H9 (cell line): ENCODE measurements at regions not wholly inside any gene's neighbourhood (a gene's known extent, or its start where the extent isn't known, plus 50 kb on each side); places are given as distances from the start of the nearest gene placed in this dataset.

Experiments used
- DNase-seq: peaks from one replicate; pipeline ENCODE4 v3.0.0-alpha.2; 2017
- H2AFZ ChIP-seq: one replicate; pipeline ENCODE4 v1.6.1; 2013; ENCODE audit warnings: mild to moderate bottlenecking, low read length, control low read depth, moderate library complexity
- H2AK5ac ChIP-seq: 2 replicates; pipeline ENCODE4 v1.6.1; 2013; ENCODE audit warnings: low read length, control low read depth, mixed read lengths; ENCODE audit not compliant: insufficient read length
- H2BK120ac ChIP-seq: one replicate; pipeline ENCODE4 v1.6.1; 2013; ENCODE audit warnings: low read depth, mild to moderate bottlenecking, low read length, control low read depth, inconsistent platforms; ENCODE audit not compliant: poor library complexity, severe bottlenecking
- H2BK12ac ChIP-seq: 2 replicates; pipeline ENCODE4 v1.6.1; 2013; ENCODE audit warnings: low read length, control low read depth, mixed read lengths, low read depth; ENCODE audit not compliant: insufficient read length
- H2BK15ac ChIP-seq: 2 replicates; pipeline ENCODE4 v1.6.1; 2013; ENCODE audit warnings: low read depth, low read length, control low read depth
- H2BK20ac ChIP-seq: one replicate; pipeline ENCODE4 v1.6.1; 2013; ENCODE audit warnings: low read depth, mild to moderate bottlenecking, low read length, control low read depth, inconsistent platforms; ENCODE audit not compliant: poor library complexity, severe bottlenecking
- H2BK5ac ChIP-seq: 2 replicates; pipeline ENCODE4 v1.6.1; 2013; ENCODE audit warnings: low read length, control low read depth, mixed read lengths; ENCODE audit not compliant: insufficient read length
- H3K14ac ChIP-seq: 2 replicates; pipeline ENCODE4 v1.6.1; 2013; ENCODE audit warnings: low read length, control low read depth; ENCODE audit not compliant: insufficient read depth
- H3K18ac ChIP-seq: 2 replicates; pipeline ENCODE4 v1.6.1; 2013; ENCODE audit warnings: low read depth, mild to moderate bottlenecking, mixed read lengths, low read length, control low read depth; ENCODE audit not compliant: insufficient read length
- H3K23ac ChIP-seq: 2 replicates; pipeline ENCODE4 v1.6.1; 2013; ENCODE audit warnings: low read length, control low read depth, mixed read lengths, low read depth; ENCODE audit not compliant: insufficient read length
- H3K23me2 ChIP-seq: 2 replicates; pipeline ENCODE4 v1.6.1; 2013; ENCODE audit warnings: low read depth, mild to moderate bottlenecking, mixed read lengths, low read length, control low read depth; ENCODE audit not compliant: insufficient read length, poor library complexity, severe bottlenecking
- H3K27ac ChIP-seq: 2 replicates; pipeline ENCODE4 v1.5.1; 2013; ENCODE audit warnings: low read length, control low read depth, mixed read lengths, low read depth; ENCODE audit not compliant: insufficient read length
- H3K27me3 ChIP-seq: 2 replicates; pipeline ENCODE4 v1.6.1; 2013; ENCODE audit warnings: low read length, control low read depth, inconsistent platforms; ENCODE audit not compliant: insufficient read depth
- H3K4ac ChIP-seq: 2 replicates; pipeline ENCODE4 v1.6.1; 2013; ENCODE audit warnings: low read depth, mild to moderate bottlenecking, control low read depth, inconsistent platforms, low read length, moderate library complexity
- H3K4me1 ChIP-seq: 2 replicates; pipeline ENCODE4 v1.6.1; 2013; ENCODE audit warnings: low read length, control low read depth, inconsistent platforms; ENCODE audit not compliant: insufficient read depth
- H3K4me2 ChIP-seq: 2 replicates; pipeline ENCODE4 v1.6.1; 2013; ENCODE audit warnings: low read length, control low read depth, mixed read lengths; ENCODE audit not compliant: insufficient read length, insufficient read depth
- H3K56ac ChIP-seq: 2 replicates; pipeline ENCODE4 v1.6.1; 2013; ENCODE audit warnings: low read depth, mild to moderate bottlenecking, mixed read lengths, low read length, control low read depth; ENCODE audit not compliant: insufficient read length
- H3K79me1 ChIP-seq: 2 replicates; pipeline ENCODE4 v1.6.1; 2013; ENCODE audit warnings: low read depth, mild to moderate bottlenecking, moderate library complexity, low read length, control low read depth, inconsistent platforms; ENCODE audit not compliant: insufficient read depth, poor library complexity, severe bottlenecking
- H3K79me2 ChIP-seq: 2 replicates; pipeline ENCODE4 v1.6.1; 2013; ENCODE audit warnings: low read length, control low read depth, inconsistent platforms; ENCODE audit not compliant: insufficient read depth
- H3K9ac ChIP-seq: 2 replicates; pipeline ENCODE4 v1.6.1; 2013; ENCODE audit warnings: low read length, control low read depth, mixed read lengths; ENCODE audit not compliant: insufficient read length; ENCODE audit errors: extremely low read depth
- H3K9me3 ChIP-seq: one replicate; pipeline ENCODE4 v1.6.1; 2013; ENCODE audit warnings: low read depth, low read length, inconsistent platforms; ENCODE audit not compliant: control insufficient read depth
- H3T11ph ChIP-seq: one replicate; pipeline ENCODE4 v1.6.1; 2013; ENCODE audit warnings: mild to moderate bottlenecking, low read length, control low read depth, inconsistent platforms
- H4K20me1 ChIP-seq: one replicate; pipeline ENCODE4 v1.6.1; 2013; ENCODE audit not compliant: control insufficient read depth, insufficient read length, insufficient read depth
- H4K5ac ChIP-seq: 2 replicates; pipeline ENCODE4 v1.6.1; 2013; ENCODE audit warnings: low read depth, mild to moderate bottlenecking, mixed read lengths, low read length, control low read depth; ENCODE audit not compliant: insufficient read length
- H4K8ac ChIP-seq: replicated peaks from 2 replicates; pipeline ENCODE4 v1.6.1; 2013; ENCODE audit warnings: low read length, control low read depth, mixed read lengths, low read depth; ENCODE audit not compliant: insufficient read length
- H4K91ac ChIP-seq: 2 replicates; pipeline ENCODE4 v1.6.1; 2013; ENCODE audit warnings: low read depth, mild to moderate bottlenecking, moderate library complexity, mixed read lengths, low read length, control low read depth; ENCODE audit not compliant: insufficient read length
- H3K27ac Mint-ChIP-seq, 3 experiments: 2 replicates in 2 of 3; 3 replicates in 1 of 3; pipeline ENCODE4 v1.8.0; 2020 to 2021; ENCODE audit warnings: mixed read lengths in 3 of 3, mild to moderate bottlenecking in 1 of 3, moderate library complexity in 1 of 3
- H3K27me3 Mint-ChIP-seq: 2 replicates; pipeline ENCODE4 v1.8.0; 2021; ENCODE audit warnings: low read depth, mild to moderate bottlenecking, moderate library complexity, mixed read lengths
- H3K36me3 Mint-ChIP-seq, 3 experiments: 2 replicates in 2 of 3; 3 replicates in 1 of 3; pipeline ENCODE4 v1.8.0; 2020 to 2021; ENCODE audit warnings: low read depth in 3 of 3, mixed read lengths in 3 of 3; ENCODE audit not compliant: insufficient read depth in 1 of 3
- H3K4me1 Mint-ChIP-seq, 2 experiments: 2 replicates each; pipeline ENCODE4 v1.8.0; 2020; ENCODE audit warnings: mixed read lengths in 2 of 2
- H3K4me3 Mint-ChIP-seq, 2 experiments: 2 replicates in 1 of 2; 3 replicates in 1 of 2; pipeline ENCODE4 v1.8.0; 2020 to 2021; ENCODE audit warnings: mild to moderate bottlenecking in 2 of 2, mixed read lengths in 2 of 2, moderate library complexity in 1 of 2
- H3K9me3 Mint-ChIP-seq, 2 experiments: 2 replicates in 1 of 2; 3 replicates in 1 of 2; pipeline ENCODE4 v1.8.0; 2020; ENCODE audit warnings: mild to moderate bottlenecking in 2 of 2, mixed read lengths in 2 of 2, moderate library complexity in 1 of 2
- TF ChIP-seq, protein P1 (sequence below): fragments of 200-600 bp; sonication (generic); conservative IDR thresholded peaks from 3 replicates; pipeline ENCODE4 v1.8.0; 2021; ENCODE audit warnings: antibody characterized with exemption, mild to moderate bottlenecking

DNA sequence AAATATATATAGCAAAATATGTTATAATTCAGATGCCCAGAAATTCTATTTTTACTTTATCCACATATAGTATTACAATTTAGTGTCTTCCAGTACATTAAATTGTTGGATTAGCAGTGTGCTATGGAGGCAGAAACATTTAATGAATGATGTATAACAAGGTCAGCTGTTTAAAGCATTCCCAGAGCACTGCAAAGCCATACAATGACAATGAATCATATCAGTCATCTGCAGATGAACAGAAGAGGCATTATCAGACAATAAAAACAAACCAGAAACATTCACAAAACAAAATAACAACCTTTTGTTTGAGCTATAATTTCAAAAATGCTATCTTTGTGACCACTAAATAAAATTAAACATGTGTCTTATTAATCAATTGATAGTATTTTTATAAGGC is 524.2 kb downstream of the FAT4 start:
- Histone ChIP-seq H4K91ac (no peak overlapping the region), H3K27ac (no peak overlapping the region), H3K23me2 (no peaks in the 10 kb centered on the region), H2BK120ac (no peak overlapping the region), H2BK20ac (no peak overlapping the region), H2AFZ (no peak overlapping the region), H3K18ac (no peak overlapping the region), H2BK5ac (no peak overlapping the region), H4K20me1 (no peaks in the 10 kb centered on the region), H3K9ac (no peak overlapping the region), H3K14ac (no peak overlapping the region), H3K9me3 (no peaks in the 10 kb centered on the region), H3K4me2 (no peak overlapping the region), H3K79me2 (no peaks in the 10 kb centered on the region), H3K79me1 (no peaks in the 10 kb centered on the region), H3K27me3 (no peaks in the 10 kb centered on the region), H3K4ac (no peak overlapping the region), H3K23ac (no peak overlapping the region), H2AK5ac (no peak overlapping the region), H3K4me1 (no peaks in the 10 kb centered on the region), H2BK15ac (no peak overlapping the region), H2BK12ac (no peak overlapping the region), H4K5ac (no peak overlapping the region), H3K56ac (no peak overlapping the region), H3T11ph (no peak overlapping the region), H4K8ac (no peak overlapping the region)
- Mint-ChIP-seq H3K27me3 (no peaks in the 10 kb centered on the region), H3K9me3 (no peaks in the 10 kb centered on the region; a peak in 1 of 5 replicates), H3K4me3 (no peak overlapping the region), H3K4me1 (peaks cover under 1 to 5% of the 10 kb centered on the region in 2 experiments; a peak in 1 of 4 replicates), H3K27ac (no peak overlapping the region), H3K36me3 (no peaks in the 10 kb centered on the region)
- DNase-seq = no peak
- TF ChIP-seq, protein P1, sequence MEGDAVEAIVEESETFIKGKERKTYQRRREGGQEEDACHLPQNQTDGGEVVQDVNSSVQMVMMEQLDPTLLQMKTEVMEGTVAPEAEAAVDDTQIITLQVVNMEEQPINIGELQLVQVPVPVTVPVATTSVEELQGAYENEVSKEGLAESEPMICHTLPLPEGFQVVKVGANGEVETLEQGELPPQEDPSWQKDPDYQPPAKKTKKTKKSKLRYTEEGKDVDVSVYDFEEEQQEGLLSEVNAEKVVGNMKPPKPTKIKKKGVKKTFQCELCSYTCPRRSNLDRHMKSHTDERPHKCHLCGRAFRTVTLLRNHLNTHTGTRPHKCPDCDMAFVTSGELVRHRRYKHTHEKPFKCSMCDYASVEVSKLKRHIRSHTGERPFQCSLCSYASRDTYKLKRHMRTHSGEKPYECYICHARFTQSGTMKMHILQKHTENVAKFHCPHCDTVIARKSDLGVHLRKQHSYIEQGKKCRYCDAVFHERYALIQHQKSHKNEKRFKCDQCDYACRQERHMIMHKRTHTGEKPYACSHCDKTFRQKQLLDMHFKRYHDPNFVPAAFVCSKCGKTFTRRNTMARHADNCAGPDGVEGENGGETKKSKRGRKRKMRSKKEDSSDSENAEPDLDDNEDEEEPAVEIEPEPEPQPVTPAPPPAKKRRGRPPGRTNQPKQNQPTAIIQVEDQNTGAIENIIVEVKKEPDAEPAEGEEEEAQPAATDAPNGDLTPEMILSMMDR = no peak
